ENCODE measurements at regions not wholly inside any gene's neighbourhood (a gene's known extent, or its start where the extent isn't known, plus 50 kb on each side); places are given as distances from the start of the nearest gene placed in this dataset.

DNA sequence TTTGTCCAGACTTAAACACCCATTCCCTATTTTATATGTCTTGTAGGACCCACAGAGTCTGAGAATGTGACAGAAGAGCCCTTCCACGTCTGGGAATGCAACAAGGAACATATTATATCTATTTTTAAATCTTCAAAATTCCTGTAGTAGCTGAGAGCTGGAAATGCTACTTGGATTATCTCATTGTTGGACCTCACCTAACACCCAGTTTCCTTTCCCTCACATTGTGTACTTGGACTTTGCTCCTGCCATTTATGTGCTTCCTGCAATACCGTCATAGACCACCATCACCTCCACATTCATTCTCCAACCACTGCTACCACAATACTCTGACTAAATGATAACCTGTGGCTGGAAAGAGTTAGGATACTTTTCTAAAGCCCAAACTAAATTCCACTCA lies 335.4 kb downstream of the COL12A1 start:
- Histone ChIP-seq H3K9me3 (ENCODE audit: insufficient read depth, low read length, severe bottlenecking) (no peaks in the 10 kb centered on the region), H3K27ac (ENCODE audit: low read length) (no peak overlapping the region), H3K4me1 (ENCODE audit: insufficient read depth, low read length) (no peaks in the 10 kb centered on the region), H4K20me1 (ENCODE audit: insufficient read depth, low read length) (no peaks in the 10 kb centered on the region), H3K4me2 (ENCODE audit: insufficient read depth, low read length) (no peak overlapping the region), H3K36me3 (ENCODE audit: insufficient read depth, low read length) (no peaks in the 10 kb centered on the region), H3K79me2 (ENCODE audit: insufficient read depth, low read length) (no peaks in the 10 kb centered on the region), H3K27me3 (ENCODE audit: insufficient read depth, low read length, poor library complexity) (no peaks in the 10 kb centered on the region), H3K9ac (ENCODE audit: low read depth, low read length) (no peak overlapping the region), H3K4me3 (ENCODE audit: low read depth in 1 of 2, low read length in 2 of 2) (no peak overlapping the region), H2AFZ (ENCODE audit: low read depth, low read length) (no peak overlapping the region)
- DNase-seq (no peak), ATAC-seq (ENCODE audit: insufficient read depth, low read depth) (no peak)
- no peak for TF ChIP-seq EZH2 (IDR thresholded peaks at IDR 0.05; ENCODE audit: borderline replicate concordance, low read depth, low read length, severe bottlenecking)
- TF ChIP-seq, protein P1, sequence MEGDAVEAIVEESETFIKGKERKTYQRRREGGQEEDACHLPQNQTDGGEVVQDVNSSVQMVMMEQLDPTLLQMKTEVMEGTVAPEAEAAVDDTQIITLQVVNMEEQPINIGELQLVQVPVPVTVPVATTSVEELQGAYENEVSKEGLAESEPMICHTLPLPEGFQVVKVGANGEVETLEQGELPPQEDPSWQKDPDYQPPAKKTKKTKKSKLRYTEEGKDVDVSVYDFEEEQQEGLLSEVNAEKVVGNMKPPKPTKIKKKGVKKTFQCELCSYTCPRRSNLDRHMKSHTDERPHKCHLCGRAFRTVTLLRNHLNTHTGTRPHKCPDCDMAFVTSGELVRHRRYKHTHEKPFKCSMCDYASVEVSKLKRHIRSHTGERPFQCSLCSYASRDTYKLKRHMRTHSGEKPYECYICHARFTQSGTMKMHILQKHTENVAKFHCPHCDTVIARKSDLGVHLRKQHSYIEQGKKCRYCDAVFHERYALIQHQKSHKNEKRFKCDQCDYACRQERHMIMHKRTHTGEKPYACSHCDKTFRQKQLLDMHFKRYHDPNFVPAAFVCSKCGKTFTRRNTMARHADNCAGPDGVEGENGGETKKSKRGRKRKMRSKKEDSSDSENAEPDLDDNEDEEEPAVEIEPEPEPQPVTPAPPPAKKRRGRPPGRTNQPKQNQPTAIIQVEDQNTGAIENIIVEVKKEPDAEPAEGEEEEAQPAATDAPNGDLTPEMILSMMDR (IDR thresholded peaks at IDR 0.05; ENCODE audit: borderline replicate concordance, extremely low read depth, low read length, poor library complexity, severe bottlenecking), result no peak

DNA sequence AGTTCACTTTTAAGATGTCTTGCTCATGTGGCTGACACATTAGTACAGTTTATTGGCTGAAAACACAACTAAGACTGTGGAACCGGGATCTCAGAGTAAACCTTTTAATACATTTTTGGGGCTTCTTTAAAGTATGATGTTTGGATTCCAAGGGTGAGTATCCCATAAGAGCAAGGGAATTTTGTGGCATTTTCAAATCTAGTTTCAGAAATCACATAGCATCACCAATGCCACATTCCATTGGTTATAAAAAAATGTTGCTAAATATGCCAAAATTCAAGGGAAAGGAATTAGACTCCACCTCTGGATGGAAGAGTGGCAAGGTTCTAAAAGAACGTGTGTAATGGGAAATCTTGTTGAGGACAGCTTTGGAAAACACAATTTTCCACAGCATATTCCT lies 338.6 kb downstream of the COL12A1 start:
- Histone ChIP-seq H3K79me2 (ENCODE audit: insufficient read depth, low read length) (no peaks in the 10 kb centered on the region), H3K4me2 (ENCODE audit: insufficient read depth, low read length) (no peak overlapping the region), H3K36me3 (ENCODE audit: insufficient read depth, low read length) (no peaks in the 10 kb centered on the region), H3K9ac (ENCODE audit: low read depth, low read length) (no peak overlapping the region), H3K4me1 (ENCODE audit: insufficient read depth, low read length) (no peaks in the 10 kb centered on the region), H2AFZ (ENCODE audit: low read depth, low read length) (no peak overlapping the region), H3K27me3 (ENCODE audit: insufficient read depth, low read length, poor library complexity) (no peaks in the 10 kb centered on the region), H3K27ac (ENCODE audit: low read length) (no peak overlapping the region), H3K4me3 (ENCODE audit: low read depth in 1 of 2, low read length in 2 of 2) (no peak overlapping the region), H3K9me3 (ENCODE audit: insufficient read depth, low read length, severe bottlenecking) (no peaks in the 10 kb centered on the region), H4K20me1 (ENCODE audit: insufficient read depth, low read length) (no peaks in the 10 kb centered on the region)
- no peak for TF ChIP-seq EZH2 (IDR thresholded peaks at IDR 0.05; ENCODE audit: borderline replicate concordance, low read depth, low read length, severe bottlenecking)
- TF ChIP-seq, protein P1 (IDR thresholded peaks at IDR 0.05; ENCODE audit: borderline replicate concordance, extremely low read depth, low read length, poor library complexity, severe bottlenecking), result no peak
- ATAC-seq (ENCODE audit: insufficient read depth, low read depth) (no peak), DNase-seq (no peak)

DNA sequence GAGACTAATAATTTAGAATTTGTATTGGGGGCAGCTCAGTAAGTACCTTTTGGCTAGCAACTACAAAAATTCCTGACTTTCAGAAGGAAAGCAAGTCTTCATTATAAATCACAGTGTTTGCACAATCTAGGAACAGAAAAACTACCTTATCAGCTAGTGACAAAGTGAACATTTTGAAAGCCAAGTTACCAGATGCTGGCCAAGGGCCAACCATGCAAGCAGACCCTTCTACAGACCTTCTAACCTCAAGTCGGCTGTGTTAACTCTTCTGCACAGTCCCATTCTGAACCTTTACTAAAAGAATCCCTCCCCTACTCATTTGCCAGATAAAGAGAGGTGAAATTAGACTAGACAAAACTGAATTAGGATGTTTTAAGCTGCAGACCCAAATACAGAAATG lies 341.9 kb downstream of the COL12A1 start:
- Histone ChIP-seq H2AFZ (ENCODE audit: low read depth, low read length) (no peak overlapping the region), H3K27ac (ENCODE audit: low read length) (no peak overlapping the region), H3K4me2 (ENCODE audit: insufficient read depth, low read length) (no peak overlapping the region), H3K9me3 (ENCODE audit: insufficient read depth, low read length, severe bottlenecking) (no peaks in the 10 kb centered on the region), H3K4me1 (ENCODE audit: insufficient read depth, low read length) (no peaks in the 10 kb centered on the region), H3K4me3 (ENCODE audit: low read depth in 1 of 2, low read length in 2 of 2) (no peak overlapping the region), H3K79me2 (ENCODE audit: insufficient read depth, low read length) (no peaks in the 10 kb centered on the region), H4K20me1 (ENCODE audit: insufficient read depth, low read length) (no peaks in the 10 kb centered on the region), H3K27me3 (ENCODE audit: insufficient read depth, low read length, poor library complexity) (no peaks in the 10 kb centered on the region), H3K36me3 (ENCODE audit: insufficient read depth, low read length) (no peaks in the 10 kb centered on the region), H3K9ac (ENCODE audit: low read depth, low read length) (no peak overlapping the region)
- DNase-seq (no peak), ATAC-seq (ENCODE audit: insufficient read depth, low read depth) (no peak)
- no peak for TF ChIP-seq EZH2 (IDR thresholded peaks at IDR 0.05; ENCODE audit: borderline replicate concordance, low read depth, low read length, severe bottlenecking)
- TF ChIP-seq, protein P1 (IDR thresholded peaks at IDR 0.05; ENCODE audit: borderline replicate concordance, extremely low read depth, low read length, poor library complexity, severe bottlenecking), result no peak

DNA sequence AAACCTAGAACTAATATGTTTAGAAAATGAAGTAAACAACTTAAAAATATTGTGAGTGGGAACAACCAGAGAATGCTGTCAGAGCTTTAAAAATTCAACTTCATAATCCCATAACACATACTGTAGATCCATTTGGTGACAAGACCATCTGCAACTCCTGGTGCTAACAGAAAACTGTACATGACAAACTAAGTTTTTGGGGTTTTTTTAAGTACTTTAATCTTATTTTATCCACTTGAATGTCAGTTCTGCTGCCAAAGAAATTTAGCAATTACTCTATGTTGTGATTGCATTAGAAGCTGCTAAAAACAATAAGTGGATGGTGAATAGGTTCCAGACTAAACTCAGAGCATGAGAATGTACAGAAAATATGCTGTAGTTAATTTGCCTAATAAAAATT lies 345.4 kb downstream of the COL12A1 start:
- TF ChIP-seq EZH2 (IDR thresholded peaks at IDR 0.05; ENCODE audit: borderline replicate concordance, low read depth, low read length, severe bottlenecking), result no peak
- TF ChIP-seq, protein P1 (IDR thresholded peaks at IDR 0.05; ENCODE audit: borderline replicate concordance, extremely low read depth, low read length, poor library complexity, severe bottlenecking), result no peak
- no peak for ATAC-seq (ENCODE audit: insufficient read depth, low read depth)
- H3K79me2 ChIP-seq (ENCODE audit: insufficient read depth, low read length), result no peaks in the 10 kb centered on the region

More for the DNA sequence above, 345.4 kb downstream of the COL12A1 start:
- H3K36me3 ChIP-seq (ENCODE audit: insufficient read depth, low read length), result no peaks in the 10 kb centered on the region
- no peak overlapping the region for H3K27ac ChIP-seq (ENCODE audit: low read length)
- no peak overlapping the region for H3K4me3 ChIP-seq (ENCODE audit: low read depth in 1 of 2, low read length in 2 of 2)
- no peak overlapping the region for H3K9ac ChIP-seq (ENCODE audit: low read depth, low read length)
- H3K27me3 ChIP-seq (ENCODE audit: insufficient read depth, low read length, poor library complexity), result no peaks in the 10 kb centered on the region
- H3K4me1 ChIP-seq (ENCODE audit: insufficient read depth, low read length), result no peaks in the 10 kb centered on the region
- no peaks in the 10 kb centered on the region for H4K20me1 ChIP-seq (ENCODE audit: insufficient read depth, low read length)
- no peak for DNase-seq
- no peak overlapping the region for H3K4me2 ChIP-seq (ENCODE audit: insufficient read depth, low read length)
- no peaks in the 10 kb centered on the region for H3K9me3 ChIP-seq (ENCODE audit: insufficient read depth, low read length, severe bottlenecking)
- H2AFZ ChIP-seq (ENCODE audit: low read depth, low read length), result no peak overlapping the region
